Fibroblast of mammary gland (primary cell): ENCODE measurements at regions not wholly inside any gene's neighbourhood (a gene's known extent, or its start where the extent isn't known, plus 50 kb on each side); places are given as distances from the start of the nearest gene placed in this dataset.

Experiments used
- DNase-seq: peaks from one replicate; pipeline ENCODE4 v3.0.0-alpha.2; 2010; ENCODE audit warnings: low read depth
- H3K4me3 ChIP-seq: 2 replicates; pipeline ENCODE4 v1.5.1; 2011; ENCODE audit warnings: low read depth, mild to moderate bottlenecking, low read length, moderate library complexity; ENCODE audit not compliant: control insufficient read depth
- TF ChIP-seq, protein P1 (sequence below): conservative IDR thresholded peaks from 2 replicates; pipeline ENCODE4 v1.5.1; 2011; ENCODE audit warnings: low read depth, low read length, inconsistent platforms; ENCODE audit not compliant: control insufficient read depth, insufficient read depth

DNA sequence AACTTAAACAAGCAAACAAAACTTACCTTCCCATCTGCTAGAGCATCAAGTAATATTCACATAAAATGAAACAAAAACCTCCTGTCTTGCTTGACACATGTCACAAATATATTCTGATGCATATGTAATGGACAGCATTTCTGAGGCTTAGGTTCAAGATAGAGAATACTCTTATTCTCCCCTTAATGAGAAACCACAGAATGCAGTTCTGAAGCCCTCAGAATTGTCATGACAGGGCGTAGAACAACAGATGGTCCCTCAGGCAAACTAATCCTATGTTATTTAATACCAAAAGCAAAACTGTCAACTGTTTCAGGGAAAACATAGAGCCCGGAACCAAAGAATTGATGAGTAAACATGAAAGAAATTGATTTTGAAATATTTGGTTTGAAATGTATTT, 229.9 kb upstream of the RIOK2 start:
- H3K4me3 ChIP-seq: no peak overlapping the region
- DNase-seq: no peak
- TF ChIP-seq, protein P1, sequence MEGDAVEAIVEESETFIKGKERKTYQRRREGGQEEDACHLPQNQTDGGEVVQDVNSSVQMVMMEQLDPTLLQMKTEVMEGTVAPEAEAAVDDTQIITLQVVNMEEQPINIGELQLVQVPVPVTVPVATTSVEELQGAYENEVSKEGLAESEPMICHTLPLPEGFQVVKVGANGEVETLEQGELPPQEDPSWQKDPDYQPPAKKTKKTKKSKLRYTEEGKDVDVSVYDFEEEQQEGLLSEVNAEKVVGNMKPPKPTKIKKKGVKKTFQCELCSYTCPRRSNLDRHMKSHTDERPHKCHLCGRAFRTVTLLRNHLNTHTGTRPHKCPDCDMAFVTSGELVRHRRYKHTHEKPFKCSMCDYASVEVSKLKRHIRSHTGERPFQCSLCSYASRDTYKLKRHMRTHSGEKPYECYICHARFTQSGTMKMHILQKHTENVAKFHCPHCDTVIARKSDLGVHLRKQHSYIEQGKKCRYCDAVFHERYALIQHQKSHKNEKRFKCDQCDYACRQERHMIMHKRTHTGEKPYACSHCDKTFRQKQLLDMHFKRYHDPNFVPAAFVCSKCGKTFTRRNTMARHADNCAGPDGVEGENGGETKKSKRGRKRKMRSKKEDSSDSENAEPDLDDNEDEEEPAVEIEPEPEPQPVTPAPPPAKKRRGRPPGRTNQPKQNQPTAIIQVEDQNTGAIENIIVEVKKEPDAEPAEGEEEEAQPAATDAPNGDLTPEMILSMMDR: no peak

DNA sequence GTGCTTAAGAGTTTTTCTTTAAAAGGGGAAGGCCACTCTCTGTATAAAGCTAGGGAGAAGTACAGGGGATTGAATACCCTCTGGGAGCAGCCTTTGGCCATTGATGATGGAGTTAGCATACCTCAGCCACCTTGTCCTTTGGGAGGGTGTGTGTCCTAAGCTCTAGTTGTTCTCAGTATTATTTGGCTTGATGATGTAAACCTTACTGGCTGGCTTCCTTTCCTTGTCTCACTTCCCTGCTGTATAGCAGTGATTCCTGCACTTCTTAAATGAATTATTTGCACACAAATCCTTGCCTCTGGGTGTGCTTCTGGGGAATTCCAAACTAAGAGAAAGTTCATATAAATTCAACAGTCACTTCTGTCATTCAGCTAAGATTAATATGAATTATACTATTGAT, 234.9 kb upstream of the RIOK2 start:
- TF ChIP-seq, protein P1: no peak
- no peak overlapping the region for H3K4me3 ChIP-seq
- DNase-seq: no peak

DNA sequence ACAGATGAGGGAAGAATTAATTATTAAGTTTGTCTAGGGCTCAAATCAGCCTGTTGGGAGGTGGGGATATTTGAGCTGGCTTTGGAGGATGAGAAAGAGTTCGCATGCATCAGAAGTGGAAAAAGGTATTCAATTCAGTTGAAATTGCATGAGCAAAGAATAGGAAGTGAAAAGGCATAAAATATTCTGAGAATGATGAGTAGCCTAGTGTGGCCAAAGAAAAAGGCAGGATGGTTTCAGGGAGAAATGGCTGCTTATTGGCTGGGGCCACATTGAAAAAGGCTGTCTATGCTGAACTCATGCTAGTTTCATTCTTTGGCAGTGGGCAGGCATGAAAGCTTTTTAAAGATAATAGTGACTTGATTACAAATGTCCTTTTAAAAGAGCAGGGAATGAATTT, 235.4 kb upstream of the RIOK2 start:
- H3K4me3 ChIP-seq: no peak overlapping the region
- TF ChIP-seq, protein P1: no peak
- no peak for DNase-seq

DNA sequence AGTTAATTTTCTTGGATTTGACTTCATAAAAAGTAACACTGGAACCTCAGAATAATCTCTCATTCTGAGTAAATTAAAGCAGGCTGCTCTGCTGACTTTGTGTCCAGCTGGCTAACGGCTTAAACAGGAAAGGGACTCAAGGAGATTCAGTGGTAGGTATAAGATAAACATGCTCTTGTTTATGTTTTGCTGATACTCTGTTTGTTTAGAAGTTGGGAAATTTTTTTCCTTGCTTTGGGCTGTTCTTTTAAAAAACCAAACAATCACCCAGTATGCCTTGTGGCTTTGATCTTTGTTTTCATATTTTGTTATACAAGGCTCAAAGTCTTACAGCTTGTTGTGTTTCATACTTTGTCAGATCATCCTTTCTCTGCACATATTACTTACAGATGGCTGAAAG, 237.6 kb upstream of the RIOK2 start:
- no peak for DNase-seq
- TF ChIP-seq, protein P1: no peak

DNA sequence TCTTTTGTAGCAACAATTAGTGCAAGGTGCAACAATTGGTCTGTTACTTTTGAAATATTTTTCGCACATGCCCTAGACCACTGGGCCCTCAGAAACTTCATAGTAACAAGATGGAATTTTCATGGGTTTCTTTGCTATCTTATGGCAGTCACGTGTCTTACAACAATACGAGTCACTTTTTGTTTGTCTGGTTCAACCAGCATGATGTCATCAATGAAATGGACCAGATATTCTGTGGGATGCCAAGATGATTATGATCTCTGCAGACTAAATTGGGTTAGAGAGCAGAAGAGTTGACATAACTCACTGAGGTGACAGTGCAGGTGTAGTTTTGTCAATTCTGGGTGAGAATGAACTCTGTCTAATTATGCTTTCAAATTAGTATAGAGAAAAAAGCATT, 239.6 kb upstream of the RIOK2 start:
- DNase-seq: peak; percentile 61
- TF ChIP-seq, protein P1: no peak
- no peak overlapping the region for H3K4me3 ChIP-seq

More for the DNA sequence above, 237.6 kb upstream of the RIOK2 start:
- H3K4me3 ChIP-seq: no peak overlapping the region

DNA sequence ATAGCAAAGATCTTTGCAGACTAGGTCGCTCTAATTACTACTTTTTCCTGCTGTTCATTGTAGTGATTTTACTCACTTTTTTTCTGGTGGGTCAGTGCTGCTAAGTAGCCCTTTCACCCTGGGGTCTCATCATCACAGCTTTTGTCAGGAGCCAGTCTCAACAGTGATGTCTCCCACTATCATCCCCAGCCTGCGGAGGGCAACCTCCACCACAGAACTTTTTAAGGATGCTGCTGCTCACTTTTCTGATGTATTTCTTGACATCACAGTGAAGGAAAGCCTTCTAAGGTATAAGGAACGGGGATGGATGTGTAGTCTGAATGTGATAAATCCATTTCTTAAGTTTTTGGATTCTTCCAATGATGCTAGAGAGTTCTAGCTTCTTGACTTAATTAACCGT, 242.5 kb upstream of the RIOK2 start:
- DNase-seq: peak; percentile 30

More for the DNA sequence above, 242.5 kb upstream of the RIOK2 start:
- H3K4me3 ChIP-seq: no peak overlapping the region
- TF ChIP-seq, protein P1: peak; percentile 36
